GM19463 (cell line): ENCODE measurements at regions not wholly inside any gene's neighbourhood (a gene's known extent, or its start where the extent isn't known, plus 50 kb on each side); places are given as distances from the start of the nearest gene placed in this dataset.

Experiments
- ATAC-seq: cut with Tn5 transposase; IDR thresholded peaks from one replicate; pipeline ENCODE4 v1.9.1; 2021; ENCODE audit warnings: mild to moderate bottlenecking, moderate library complexity; ENCODE audit not compliant: unreplicated experiment

DNA sequence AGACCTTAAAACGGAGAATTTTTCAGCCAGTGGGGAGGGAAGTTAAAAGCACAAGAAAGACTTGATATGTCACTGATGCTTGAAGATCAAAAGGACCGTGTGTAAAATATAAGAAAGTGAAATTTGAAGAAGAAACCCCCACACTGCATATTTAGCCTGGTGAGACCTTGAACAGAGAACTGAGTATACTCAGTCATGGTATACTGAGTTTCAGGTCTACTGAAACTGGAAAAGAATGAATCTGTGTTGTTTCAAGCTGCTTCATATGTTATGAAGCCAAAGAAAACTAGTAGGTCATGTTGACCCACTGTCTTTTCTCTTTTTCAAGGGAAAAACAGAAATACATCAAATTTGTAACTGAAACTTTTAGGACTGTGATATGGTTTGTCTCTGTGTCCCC lies 443.8 kb upstream of the GJE1 start:
- ATAC-seq, result peak; percentile 73

DNA sequence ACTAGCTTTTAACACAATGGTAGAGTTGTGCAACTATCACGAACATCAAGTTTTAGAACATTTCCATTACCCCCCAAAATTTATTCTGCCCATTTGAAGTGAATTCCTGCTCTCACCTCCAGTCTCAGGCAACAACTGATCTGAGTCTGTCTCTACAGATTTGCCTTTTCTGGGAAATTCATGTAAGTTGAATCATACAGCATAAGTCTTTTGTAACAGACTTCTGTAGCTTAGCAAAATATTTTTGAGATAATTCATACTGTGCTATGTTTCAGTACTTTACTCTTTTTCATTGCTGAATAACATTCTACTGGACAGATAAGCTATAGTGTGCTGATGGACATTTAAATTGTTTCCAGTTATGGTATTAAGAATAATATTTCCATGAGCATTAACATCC lies 447.3 kb upstream of the GJE1 start:
- no peak for ATAC-seq

DNA sequence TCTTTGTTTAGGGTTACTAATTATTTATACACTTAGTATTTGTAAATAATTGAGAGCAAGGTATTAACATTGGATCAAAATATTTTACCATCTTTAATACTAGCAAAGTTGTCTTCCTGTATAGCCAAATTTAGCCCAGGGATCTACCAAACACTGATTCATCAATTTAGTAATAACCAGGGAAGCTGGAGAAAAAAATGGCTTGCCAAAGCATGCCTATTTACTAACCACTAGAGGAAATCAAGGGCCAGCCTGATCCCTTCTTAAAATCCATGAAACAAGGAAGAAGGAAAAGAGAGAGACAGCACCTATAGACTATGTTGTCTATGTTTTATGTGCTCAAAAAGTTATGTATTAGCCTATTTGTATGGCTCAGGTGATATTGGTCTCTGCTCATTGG lies 450.3 kb upstream of the GJE1 start:
- no peak for ATAC-seq

DNA sequence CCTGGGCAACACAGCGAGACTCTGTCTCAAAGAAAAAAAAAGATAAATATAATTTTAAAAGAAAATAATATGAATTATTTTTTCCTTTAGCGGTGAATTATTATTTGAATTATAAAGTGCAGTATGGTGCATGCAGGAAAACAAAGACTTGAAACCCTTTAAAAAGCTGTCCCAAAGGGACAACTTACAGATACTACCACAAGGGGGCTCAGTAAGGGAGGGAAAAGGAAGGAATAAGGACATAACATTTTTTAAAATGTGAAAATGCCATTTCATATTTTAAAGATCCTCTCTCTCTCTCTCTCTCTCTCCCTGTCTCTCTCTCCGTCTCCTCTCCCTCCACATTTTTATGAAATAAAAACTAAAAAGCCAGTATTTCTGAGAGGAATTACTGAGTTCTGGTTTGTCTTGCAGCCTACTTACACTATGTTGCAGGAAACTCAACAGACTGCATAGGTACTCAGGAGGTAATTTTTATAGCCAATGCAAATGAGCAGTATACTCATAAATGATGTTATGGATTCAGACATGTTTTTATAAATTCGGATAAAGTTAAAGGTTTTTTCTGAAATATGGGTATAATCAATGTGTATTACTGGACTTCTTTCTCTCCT lies 455.0 kb upstream of the GJE1 start:
- ATAC-seq, result no peak

- ATAC-seq, result no peak
Observed at GRCh38 chr6:141675957-141676356, 456.8 kb upstream of the GJE1 start.

- ATAC-seq, result no peak
Observed at GRCh38 chr6:141669141-141669540, 463.6 kb upstream of the GJE1 start.

GRCh38 chr6:141667580-141668309 lies 465.0 kb upstream of the GJE1 start:
- ATAC-seq, result no peak

DNA sequence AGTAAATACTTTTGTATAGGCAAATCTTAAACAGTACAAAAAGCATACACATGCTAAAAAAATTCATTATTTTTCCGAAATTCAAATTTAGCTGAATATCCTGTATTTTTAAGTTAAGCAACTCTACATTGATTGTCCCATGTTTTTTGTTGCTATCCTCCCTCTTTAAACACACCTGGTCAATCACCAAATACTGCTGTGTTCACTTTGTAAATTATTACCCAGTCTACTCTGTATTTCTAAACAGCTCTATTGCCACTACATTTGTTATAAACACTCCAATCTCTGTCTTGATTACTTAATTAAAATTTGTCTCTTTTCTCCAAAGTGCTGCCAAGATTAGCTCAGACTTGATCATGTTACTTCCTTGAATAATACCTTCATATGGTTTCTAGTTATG lies 466.5 kb upstream of the GJE1 start:
- no peak for ATAC-seq

- no peak for ATAC-seq
Observed at GRCh38 chr6:141664744-141665143, 468.0 kb upstream of the GJE1 start.

DNA sequence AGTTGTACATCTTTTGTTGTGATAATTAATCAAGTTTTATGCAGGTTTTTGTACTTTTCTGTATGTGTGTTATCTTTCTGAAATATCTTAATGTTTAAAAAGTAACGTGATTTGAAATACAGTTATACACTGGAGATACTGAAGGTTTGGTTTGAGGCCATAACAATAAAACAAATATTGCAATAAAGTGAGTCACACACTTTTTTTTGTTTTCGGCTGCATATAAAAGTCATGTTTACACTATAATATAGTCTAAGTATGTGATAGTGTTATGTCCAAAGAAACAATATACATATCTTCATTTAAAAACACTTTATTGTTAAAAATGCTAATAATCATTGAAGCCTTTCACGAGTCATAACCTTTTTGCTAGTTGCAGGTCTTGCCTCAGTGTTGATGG lies 473.1 kb upstream of the GJE1 start:
- no peak for ATAC-seq

DNA sequence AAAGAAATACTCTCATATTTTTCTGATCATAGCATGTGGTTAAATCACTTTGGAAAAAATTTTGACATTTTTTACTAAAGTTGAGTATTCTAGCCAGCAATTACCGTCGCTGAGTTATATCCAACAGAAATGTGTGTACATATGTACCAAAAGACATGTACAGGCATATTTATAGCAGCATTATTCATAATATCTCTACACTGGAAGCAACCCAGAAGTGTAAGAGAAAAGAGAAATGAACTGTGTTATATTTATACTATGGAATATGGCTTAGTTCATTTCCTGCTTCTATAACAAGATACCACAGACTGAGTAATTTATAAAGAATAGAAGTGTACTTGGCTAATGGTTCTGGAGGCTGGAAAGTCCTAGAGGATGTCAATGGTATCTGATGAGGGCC lies 474.0 kb upstream of the GJE1 start:
- ATAC-seq, result no peak

GRCh38 chr6:141657812-141658211 lies 474.9 kb upstream of the GJE1 start:
- ATAC-seq, result no peak

DNA sequence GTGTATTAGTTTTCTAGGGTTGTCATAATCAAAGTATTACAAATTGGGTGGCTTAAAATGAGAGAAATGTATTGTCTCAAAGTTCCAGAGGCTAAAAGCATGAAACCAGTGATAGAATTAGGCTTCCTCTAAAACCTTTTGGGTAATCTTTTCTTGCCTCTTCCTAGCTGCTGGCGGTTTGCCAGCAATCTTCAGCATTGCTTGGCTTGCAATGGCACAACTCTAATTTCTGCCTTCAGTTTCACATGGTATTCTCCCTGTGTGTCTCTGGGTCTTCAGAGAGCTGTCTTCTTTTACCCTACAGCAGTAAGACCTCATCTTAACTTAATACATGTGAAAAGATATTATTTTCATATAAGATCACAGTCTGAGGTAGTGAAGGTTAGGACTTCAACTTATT lies 479.1 kb upstream of the GJE1 start:
- ATAC-seq, result no peak

DNA sequence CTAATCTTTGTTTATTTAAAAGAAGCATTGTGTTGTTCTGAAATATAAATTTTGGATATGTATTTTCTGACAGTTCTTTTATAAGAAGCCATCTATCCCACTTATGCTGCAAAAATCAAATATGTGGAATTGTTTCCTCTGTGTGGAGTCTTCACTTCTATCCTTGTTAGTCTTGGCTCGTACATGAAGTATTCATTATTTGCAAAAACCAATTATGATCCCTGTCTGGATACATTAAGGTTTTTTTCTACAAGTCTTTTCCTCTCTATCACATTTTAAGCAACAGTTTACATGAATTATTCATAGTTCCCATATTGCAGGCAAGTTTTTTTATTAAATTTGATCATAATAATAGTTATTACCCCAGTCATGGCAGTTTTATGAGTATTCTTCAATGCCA lies 490.8 kb upstream of the GJE1 start:
- ATAC-seq, result no peak

GRCh38 chr6:141641406-141641805 lies 491.3 kb upstream of the GJE1 start:
- ATAC-seq, result no peak

DNA sequence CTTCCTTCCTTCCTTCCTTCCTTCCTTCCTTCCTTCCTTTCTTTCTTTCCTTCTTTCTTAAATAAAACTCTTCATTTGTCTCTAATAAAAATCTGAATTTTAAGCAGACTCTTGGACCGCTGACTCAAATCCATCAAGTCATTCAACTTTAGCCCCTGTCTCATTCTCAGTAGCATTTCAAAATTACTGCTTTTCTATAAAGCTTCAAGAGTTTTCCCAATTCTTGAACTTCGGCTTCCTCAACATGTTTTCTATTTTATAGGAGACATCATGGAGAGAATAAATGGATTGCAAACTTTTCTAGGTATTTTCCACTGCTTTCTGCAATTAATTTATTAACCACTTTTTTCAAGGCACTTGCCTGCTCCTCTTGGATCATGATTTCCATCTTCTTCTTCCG lies 497.1 kb upstream of the GJE1 start:
- ATAC-seq, result no peak

DNA sequence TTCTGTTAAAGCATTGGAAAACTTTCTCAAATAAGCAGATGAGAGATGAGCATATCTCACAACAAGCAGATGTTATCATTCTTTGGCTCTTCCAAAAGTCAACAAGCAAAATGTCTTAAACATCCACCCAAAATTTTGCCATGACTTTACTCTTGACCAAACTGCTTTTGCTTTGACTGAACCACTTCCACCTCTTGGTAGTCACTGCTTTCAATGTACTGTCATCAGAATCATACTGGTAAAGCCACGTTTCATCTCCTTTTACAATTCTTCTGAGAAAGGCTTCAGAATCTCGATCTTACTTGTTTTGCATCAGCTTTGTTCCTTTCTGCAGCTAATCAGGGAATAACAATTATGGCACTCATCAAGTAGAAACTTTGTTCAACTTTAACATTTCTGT lies 498.5 kb upstream of the GJE1 start:
- no peak for ATAC-seq

DNA sequence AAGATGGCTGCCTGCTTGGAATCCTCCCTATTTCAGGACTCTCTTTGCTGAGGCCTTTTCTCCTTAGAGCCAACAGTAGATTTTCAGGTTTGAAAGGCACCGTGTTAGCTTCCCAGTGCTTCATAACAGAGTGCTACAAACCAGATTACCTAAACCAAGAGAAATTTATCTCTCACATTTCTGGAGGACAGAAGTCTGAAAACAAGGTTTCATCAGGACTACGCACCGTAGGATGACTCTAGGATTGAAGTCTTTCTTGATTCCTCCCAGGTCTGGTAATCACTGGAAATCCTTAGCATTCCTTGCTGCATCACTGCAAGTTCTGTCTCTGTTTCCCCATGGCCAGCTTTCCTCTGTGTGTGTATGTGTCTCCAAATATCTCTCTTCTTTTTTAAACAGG lies 508.4 kb upstream of the GJE1 start:
- ATAC-seq, result no peak

DNA sequence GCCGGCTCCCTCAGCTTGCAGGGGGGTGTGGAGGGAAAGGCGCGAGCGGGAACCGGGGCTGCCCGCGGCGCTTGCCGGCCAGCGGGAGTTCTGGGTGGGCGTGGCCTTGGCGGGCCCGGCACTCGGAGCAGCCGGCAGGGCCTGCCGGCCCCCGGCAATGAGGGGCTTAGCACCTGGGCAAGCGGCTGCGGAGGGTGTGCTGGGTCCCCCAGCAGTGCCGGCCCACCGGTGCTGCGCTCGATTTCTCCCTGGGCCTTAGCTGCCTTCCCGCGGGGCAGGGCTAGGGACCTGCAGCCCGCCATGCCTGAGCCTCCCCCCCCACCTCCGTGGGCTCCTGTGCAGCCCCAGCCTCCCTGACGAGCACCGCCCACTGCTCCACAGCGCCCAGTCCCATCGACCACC lies 514.5 kb upstream of the GJE1 start:
- no peak for ATAC-seq

DNA sequence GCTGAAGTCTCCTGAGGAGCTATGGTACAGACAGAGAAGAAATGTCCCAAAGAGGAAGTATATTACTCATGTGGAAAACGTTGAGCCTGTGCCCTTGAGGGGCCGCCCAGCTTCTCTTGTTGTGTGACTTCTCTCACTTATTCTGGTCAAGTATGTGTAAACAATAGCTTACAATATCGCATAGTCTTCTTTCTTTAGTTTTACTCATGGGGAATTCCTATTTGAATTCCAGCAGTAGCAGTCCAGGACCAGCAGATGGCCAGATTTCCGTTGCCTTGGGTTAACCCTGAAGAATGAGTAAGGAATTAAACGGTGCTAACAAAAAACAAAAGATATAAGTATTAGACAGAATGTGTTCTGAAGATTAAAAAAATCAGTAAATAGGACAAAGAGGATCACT lies 522.0 kb upstream of the GJE1 start:
- ATAC-seq, result no peak

- ATAC-seq, result no peak
Observed at GRCh38 chr6:141607956-141608355, 524.8 kb upstream of the GJE1 start.

- ATAC-seq, result no peak
Observed at GRCh38 chr6:141598487-141598886, 534.2 kb upstream of the GJE1 start.

DNA sequence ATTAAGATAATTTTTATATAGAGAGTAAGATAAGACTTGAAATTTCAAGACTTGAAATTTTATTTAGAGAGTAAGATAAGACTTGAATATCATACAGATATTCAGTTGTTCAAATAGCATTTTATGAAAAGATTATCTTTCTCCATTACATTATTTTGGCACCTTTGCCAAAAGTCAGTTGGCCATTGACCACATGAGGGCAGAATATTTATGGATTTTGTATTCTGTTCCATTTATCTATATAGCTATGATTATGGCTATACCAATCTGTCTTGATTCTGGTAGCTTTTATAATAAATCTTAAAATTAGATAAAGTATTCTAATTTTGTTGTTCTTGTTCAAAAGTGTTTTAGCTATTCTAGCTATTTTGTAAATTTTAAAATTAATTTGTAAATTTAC lies 537.9 kb upstream of the GJE1 start:
- ATAC-seq, result no peak
